ENCODE measurements at regions not wholly inside any gene's neighbourhood (a gene's known extent, or its start where the extent isn't known, plus 50 kb on each side); places are given as distances from the start of the nearest gene placed in this dataset.
A peak's percentile ranks its signal among the peaks of the same experiment; 100 is the strongest.

DNA sequence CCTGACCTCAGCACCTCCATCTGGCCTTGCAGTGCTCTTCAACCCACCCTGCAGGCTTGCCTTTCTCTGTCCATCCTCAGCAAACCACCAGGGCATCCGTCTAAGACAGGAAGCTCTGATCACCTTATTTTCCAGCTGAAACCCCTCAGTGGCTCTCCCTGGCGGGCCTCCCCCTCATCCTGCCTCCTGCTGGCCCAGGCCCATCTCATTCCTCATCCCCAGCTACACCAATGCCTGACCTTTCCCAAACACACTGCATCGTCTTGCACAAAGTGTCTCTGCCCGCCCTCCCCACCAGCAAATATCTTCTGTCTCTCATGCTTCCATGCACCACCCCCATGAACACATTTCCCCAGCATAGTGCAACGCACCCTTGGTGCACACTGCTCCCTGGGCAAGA lies 205.0 kb downstream of the TOMM20 start:
- H3K4me1 ChIP-seq, result peaks cover 61% of the 10 kb centered on the region
- TF ChIP-seq, protein P1, sequence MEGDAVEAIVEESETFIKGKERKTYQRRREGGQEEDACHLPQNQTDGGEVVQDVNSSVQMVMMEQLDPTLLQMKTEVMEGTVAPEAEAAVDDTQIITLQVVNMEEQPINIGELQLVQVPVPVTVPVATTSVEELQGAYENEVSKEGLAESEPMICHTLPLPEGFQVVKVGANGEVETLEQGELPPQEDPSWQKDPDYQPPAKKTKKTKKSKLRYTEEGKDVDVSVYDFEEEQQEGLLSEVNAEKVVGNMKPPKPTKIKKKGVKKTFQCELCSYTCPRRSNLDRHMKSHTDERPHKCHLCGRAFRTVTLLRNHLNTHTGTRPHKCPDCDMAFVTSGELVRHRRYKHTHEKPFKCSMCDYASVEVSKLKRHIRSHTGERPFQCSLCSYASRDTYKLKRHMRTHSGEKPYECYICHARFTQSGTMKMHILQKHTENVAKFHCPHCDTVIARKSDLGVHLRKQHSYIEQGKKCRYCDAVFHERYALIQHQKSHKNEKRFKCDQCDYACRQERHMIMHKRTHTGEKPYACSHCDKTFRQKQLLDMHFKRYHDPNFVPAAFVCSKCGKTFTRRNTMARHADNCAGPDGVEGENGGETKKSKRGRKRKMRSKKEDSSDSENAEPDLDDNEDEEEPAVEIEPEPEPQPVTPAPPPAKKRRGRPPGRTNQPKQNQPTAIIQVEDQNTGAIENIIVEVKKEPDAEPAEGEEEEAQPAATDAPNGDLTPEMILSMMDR (IDR thresholded peaks at IDR 0.05), result no peak
- ATAC-seq (no peak), DNase-seq (no peak)
- H3K9me3 ChIP-seq, result no peaks in the 10 kb centered on the region
- no peak overlapping the region for H3K4me3 ChIP-seq
- no peaks in the 10 kb centered on the region for H3K27me3 ChIP-seq (ENCODE audit: low read depth)
- intact Hi-C loops (cut with DNase I), result no loop called here
- H3K36me3 ChIP-seq, result no peaks in the 10 kb centered on the region
- no peak overlapping the region for H3K27ac ChIP-seq

DNA sequence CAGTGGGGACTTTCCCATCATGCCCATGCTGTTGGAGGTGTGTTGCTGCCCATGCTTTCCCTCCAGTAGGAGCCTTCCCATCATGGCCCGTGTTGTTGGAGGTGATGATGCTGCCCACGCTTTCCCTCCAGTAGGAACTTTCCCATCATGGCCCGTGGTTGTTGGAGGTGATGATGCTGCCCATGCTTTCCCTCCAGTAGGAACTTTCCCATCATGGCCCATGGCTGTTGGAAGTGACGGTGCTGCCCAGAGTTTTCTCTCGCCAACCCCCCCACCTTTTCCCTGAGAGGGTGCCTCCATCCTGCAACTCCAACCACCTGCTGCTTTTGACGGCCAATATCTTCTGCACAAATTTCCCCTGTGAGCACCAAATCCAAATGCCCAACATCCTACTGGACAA lies 205.7 kb downstream of the TOMM20 start:
- H3K4me1 ChIP-seq, result peaks cover 68% of the 10 kb centered on the region
- DNase-seq, result no peak

DNA sequence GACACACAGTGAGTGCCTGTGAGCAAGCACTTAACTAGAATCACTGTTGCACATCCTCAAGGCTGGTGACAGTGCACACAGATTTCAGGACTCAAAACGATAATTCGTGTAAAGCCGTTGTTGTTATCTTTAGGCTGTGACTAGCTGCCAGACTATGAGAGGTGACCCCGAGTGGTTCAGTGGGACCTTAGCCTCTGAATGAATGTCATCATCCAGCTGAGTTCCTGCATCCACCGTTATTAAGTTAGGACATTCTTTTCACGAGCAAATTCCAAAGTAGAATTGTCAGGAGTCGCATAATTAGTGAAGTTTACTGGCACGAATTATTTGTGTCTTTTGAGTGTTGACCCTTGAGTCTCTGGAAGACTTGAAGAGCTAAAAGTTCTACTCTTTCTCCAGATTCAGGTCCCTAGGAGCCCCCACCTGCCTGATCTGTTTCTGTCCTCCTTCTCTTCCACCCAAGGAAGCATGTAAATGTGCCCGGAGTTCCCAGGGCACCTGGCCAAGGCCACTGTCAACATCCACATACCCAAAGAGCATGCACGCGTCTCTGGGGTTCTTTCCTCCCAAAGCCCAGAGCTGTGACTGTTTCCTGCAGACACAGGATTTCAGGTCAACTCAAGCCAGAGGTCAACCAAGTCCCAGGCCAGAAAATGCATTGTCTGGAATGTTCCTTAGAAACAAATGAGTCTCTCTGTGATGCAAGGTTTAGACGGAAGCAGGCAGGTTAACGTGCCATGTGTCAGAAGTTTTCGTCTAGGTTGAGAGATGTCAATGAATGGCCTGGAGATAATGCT lies 207.2 kb downstream of the TOMM20 start:
- no peaks in the 10 kb centered on the region for H3K27me3 ChIP-seq (ENCODE audit: low read depth)
- no peaks in the 10 kb centered on the region for H3K36me3 ChIP-seq
- intact Hi-C loops (cut with DNase I), result no loop called here
- DNase-seq (peak; percentile 63), ATAC-seq (peak in 1 of 2 donors; percentile 8)
- peaks cover 70% of the 10 kb centered on the region for H3K4me1 ChIP-seq
- H3K27ac ChIP-seq, result peak overlapping the region; percentile 89
- TF ChIP-seq, protein P1 (IDR thresholded peaks at IDR 0.05), result no peak
- H3K9me3 ChIP-seq, result no peaks in the 10 kb centered on the region
- H3K4me3 ChIP-seq, result no peak overlapping the region

More for the DNA sequence above, 205.7 kb downstream of the TOMM20 start:
- intact Hi-C loops (cut with DNase I), result no loop called here
- H3K27me3 ChIP-seq (ENCODE audit: low read depth), result no peaks in the 10 kb centered on the region
- no peak overlapping the region for H3K27ac ChIP-seq
- no peak overlapping the region for H3K4me3 ChIP-seq
- no peak for ATAC-seq
- no peaks in the 10 kb centered on the region for H3K36me3 ChIP-seq
- H3K9me3 ChIP-seq, result no peaks in the 10 kb centered on the region
- TF ChIP-seq, protein P1 (IDR thresholded peaks at IDR 0.05), result no peak

DNA sequence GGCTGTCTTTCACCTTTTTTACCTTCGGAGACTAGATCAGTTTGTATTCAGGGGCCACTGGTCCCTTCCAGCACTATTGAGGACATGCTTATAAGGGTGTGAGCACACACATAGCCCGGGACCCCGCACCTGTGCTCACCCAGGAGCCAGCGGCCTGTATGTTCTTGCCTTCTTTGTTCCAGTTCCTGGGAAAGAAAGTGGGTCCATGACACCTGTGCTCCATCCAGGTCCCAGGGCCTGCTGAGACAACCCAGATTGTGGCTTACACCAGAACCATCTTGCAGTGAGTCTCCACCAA lies 207.8 kb downstream of the TOMM20 start:
- Histone ChIP-seq H3K36me3 (no peaks in the 10 kb centered on the region), H3K27ac (peak overlapping the region; percentile 89), H3K4me3 (no peak overlapping the region), H3K9me3 (no peaks in the 10 kb centered on the region), H3K27me3 (ENCODE audit: low read depth) (no peaks in the 10 kb centered on the region), H3K4me1 (peaks cover 70% of the 10 kb centered on the region)
- intact Hi-C loops (cut with DNase I), result no loop called here
- TF ChIP-seq, protein P1 (IDR thresholded peaks at IDR 0.05), result no peak
- ATAC-seq, result no peak
- no peak for DNase-seq

DNA sequence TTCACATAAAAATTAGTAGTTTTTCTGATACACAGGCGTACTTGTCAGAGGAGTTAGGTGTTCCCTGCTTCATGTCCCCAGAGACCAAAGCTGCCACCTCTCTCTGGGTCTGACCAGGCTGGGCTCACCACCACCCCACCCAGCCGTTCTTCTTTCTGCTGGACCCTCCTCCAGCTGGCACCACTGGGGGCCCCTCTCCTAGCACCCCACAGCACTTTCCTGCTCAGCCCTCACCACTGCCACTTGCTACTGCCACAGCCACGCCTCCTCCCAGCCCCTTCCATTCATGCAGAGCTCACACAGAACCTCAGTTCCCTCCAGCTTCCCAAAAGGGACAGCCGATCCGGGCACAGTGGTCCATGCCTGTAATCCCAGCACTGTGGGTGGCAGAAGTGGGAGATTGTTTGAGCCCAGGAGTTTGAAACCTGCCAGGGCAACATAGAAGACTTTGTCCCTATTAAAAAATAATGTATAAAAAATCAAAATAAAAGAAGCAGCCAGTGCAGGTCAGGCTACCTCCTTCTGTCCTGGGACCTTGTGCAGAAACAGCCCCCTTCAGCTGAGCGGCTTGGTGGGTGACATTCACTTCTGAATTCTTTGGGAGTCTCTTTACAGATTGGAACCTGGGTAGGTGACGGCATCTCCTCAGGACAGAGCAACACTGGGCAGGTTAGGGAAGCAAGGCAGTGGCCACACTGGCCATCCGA lies 208.3 kb downstream of the TOMM20 start:
- peaks cover 71% of the 10 kb centered on the region for H3K4me1 ChIP-seq
- TF ChIP-seq, protein P1 (IDR thresholded peaks at IDR 0.05), result no peak
- H3K9me3 ChIP-seq, result no peaks in the 10 kb centered on the region
- ATAC-seq, result no peak
- H3K4me3 ChIP-seq, result no peak overlapping the region
- no peaks in the 10 kb centered on the region for H3K27me3 ChIP-seq (ENCODE audit: low read depth)
- intact Hi-C loops (cut with DNase I), result no loop called here
- no peak for DNase-seq
- no peaks in the 10 kb centered on the region for H3K36me3 ChIP-seq
- peak overlapping the region; percentile 89 for H3K27ac ChIP-seq
